ENCODE measurements at regions not wholly inside any gene's neighbourhood (a gene's known extent, or its start where the extent isn't known, plus 50 kb on each side); places are given as distances from the start of the nearest gene placed in this dataset.
"Not testable (repeated sequence)": the region's sequence is repeated elsewhere in the genome, so short reads cannot be mapped to it uniquely, and the experiment has no call there.

GRCh38 chr3:145035682-145036081 lies 1064.1 kb downstream of the DIPK2A start:
- H3K36me3 ChIP-seq, result no peaks in the 10 kb centered on the region
- intact Hi-C loops (cut with DNase I), result no loop called here
- H3K4me3 ChIP-seq, result no peak overlapping the region
- TF ChIP-seq CTCF (IDR thresholded peaks at IDR 0.05), result no peak
- no peak for TF ChIP-seq POLR2A (IDR thresholded peaks at IDR 0.05)
- TF ChIP-seq POLR2AphosphoS5 (IDR thresholded peaks at IDR 0.05; ENCODE audit: insufficient read depth in 1 of 2, low read depth in 1 of 2), result no peak
- no peak overlapping the region for H3K27ac ChIP-seq
- no peak for DNase-seq (ENCODE audit: extremely low spot score in 2 of 2)
- H3K9me3 ChIP-seq, result no peaks in the 10 kb centered on the region
- no peaks in the 10 kb centered on the region for H3K27me3 ChIP-seq
- no peaks in the 10 kb centered on the region for H3K4me1 ChIP-seq

GRCh38 chr3:145054055-145054454 lies 1082.4 kb downstream of the DIPK2A start:
- intact Hi-C loops (cut with DNase I); H3K27ac ChIP-seq; H3K9me3 ChIP-seq; H3K4me1 ChIP-seq; H3K36me3 ChIP-seq; H3K4me3 ChIP-seq; H3K27me3 ChIP-seq; DNase-seq (ENCODE audit: extremely low spot score in 2 of 2): not testable (repeated sequence)

GRCh38 chr3:145055375-145056076 lies 1083.9 kb downstream of the DIPK2A start:
- Histone ChIP-seq H3K4me3 (no peak overlapping the region), H3K27me3 (no peaks in the 10 kb centered on the region), H3K4me1 (no peaks in the 10 kb centered on the region), H3K36me3 (no peaks in the 10 kb centered on the region), H3K9me3 (no peaks in the 10 kb centered on the region), H3K27ac (no peak overlapping the region)
- intact Hi-C loops (cut with DNase I), result no loop called here
- TF ChIP-seq POLR2A (IDR thresholded peaks at IDR 0.05) (no peak), POLR2AphosphoS5 (IDR thresholded peaks at IDR 0.05; ENCODE audit: insufficient read depth in 1 of 2, low read depth in 1 of 2) (no peak), CTCF (IDR thresholded peaks at IDR 0.05) (no peak)
- no peak for DNase-seq (ENCODE audit: extremely low spot score in 2 of 2)

- intact Hi-C loops (cut with DNase I), result no loop called here
- Histone ChIP-seq H3K27me3 (no peaks in the 10 kb centered on the region), H3K27ac (no peak overlapping the region), H3K36me3 (no peaks in the 10 kb centered on the region), H3K9me3 (no peaks in the 10 kb centered on the region), H3K4me1 (no peaks in the 10 kb centered on the region), H3K4me3 (no peak overlapping the region)
- no peak for DNase-seq (ENCODE audit: extremely low spot score in 2 of 2)
- TF ChIP-seq CTCF (IDR thresholded peaks at IDR 0.05) (no peak), POLR2A (IDR thresholded peaks at IDR 0.05) (no peak), POLR2AphosphoS5 (IDR thresholded peaks at IDR 0.05; ENCODE audit: insufficient read depth in 1 of 2, low read depth in 1 of 2) (no peak)
Measured at GRCh38 chr3:145058483-145058882, 1086.9 kb downstream of the DIPK2A start.

- H3K27ac ChIP-seq, result no peak overlapping the region
- no peak for TF ChIP-seq POLR2A (IDR thresholded peaks at IDR 0.05)
- no peak for TF ChIP-seq CTCF (IDR thresholded peaks at IDR 0.05)
- TF ChIP-seq POLR2AphosphoS5 (IDR thresholded peaks at IDR 0.05; ENCODE audit: insufficient read depth in 1 of 2, low read depth in 1 of 2), result no peak
- no peaks in the 10 kb centered on the region for H3K27me3 ChIP-seq
- H3K4me3 ChIP-seq, result no peak overlapping the region
- DNase-seq (ENCODE audit: extremely low spot score in 2 of 2), result no peak
- H3K9me3 ChIP-seq, result no peaks in the 10 kb centered on the region
- no peaks in the 10 kb centered on the region for H3K4me1 ChIP-seq
- H3K36me3 ChIP-seq, result no peaks in the 10 kb centered on the region
- intact Hi-C loops (cut with DNase I), result no loop called here
Measured at GRCh38 chr3:145063616-145064015, 1092.0 kb downstream of the DIPK2A start.
